HepG2 (cell line): ENCODE measurements at regions not wholly inside any gene's neighbourhood (a gene's known extent, or its start where the extent isn't known, plus 50 kb on each side); places are given as distances from the start of the nearest gene placed in this dataset.

Experiments used
- CTCF ChIP-seq: sonication (generic); formaldehyde crosslinking; IDR thresholded peaks from 2 replicates; pipeline ENCODE4 v1.5.0; 2020; ENCODE audit warnings: mild to moderate bottlenecking, missing genetic modification reagents, moderate library complexity
- HNF4A ChIP-seq: sonication (generic); formaldehyde crosslinking; IDR thresholded peaks from 2 replicates; pipeline ENCODE4 v1.4.0; 2020; ENCODE audit warnings: missing genetic modification reagents
- LCORL ChIP-seq, 2 experiments: fragments of 450-650 bp in 1 of 2; sonication (generic) in 1 of 2; formaldehyde crosslinking in 1 of 2; IDR thresholded peaks; 2 replicates each; pipeline versions ENCODE4 v1.5.0 to v1.6.1; 2017 to 2020; ENCODE audit warnings: antibody characterized with exemption in 1 of 2, missing genetic modification reagents in 1 of 2
- MIXL1 ChIP-seq: IDR thresholded peaks from 2 replicates; pipeline ENCODE4 v1.6.1; 2016
- SOX6 ChIP-seq, 2 experiments: fragments of 450-650 bp in 1 of 2; sonication (generic) in 1 of 2; formaldehyde crosslinking in 1 of 2; IDR thresholded peaks; 2 replicates each; pipeline versions ENCODE4 v1.4.0 to v1.6.1; 2017 to 2020; ENCODE audit warnings: antibody characterized with exemption in 1 of 2, mild to moderate bottlenecking in 1 of 2, missing genetic modification reagents in 1 of 2
- ZNF33A ChIP-seq: sonication (generic); formaldehyde crosslinking; IDR thresholded peaks from 2 replicates; pipeline ENCODE4 v1.5.1; 2020; ENCODE audit warnings: missing genetic modification reagents, mild to moderate bottlenecking, moderate library complexity, borderline replicate concordance
- ZNF646 ChIP-seq: sonication (generic); formaldehyde crosslinking; IDR thresholded peaks from 2 replicates; pipeline ENCODE4 v1.9.0; 2021; ENCODE audit warnings: mild to moderate bottlenecking, missing genetic modification reagents
- ZSCAN25 ChIP-seq: sonication (generic); formaldehyde crosslinking; IDR thresholded peaks from 2 replicates; pipeline ENCODE4 v1.8.0; 2022; ENCODE audit warnings: mild to moderate bottlenecking, missing genetic modification reagents
- TF ChIP-seq, protein P1 (sequence below): IDR thresholded peaks from 2 replicates; pipeline ENCODE4 v1.4.0; 2020; ENCODE audit warnings: mild to moderate bottlenecking, missing genetic modification reagents
- TF ChIP-seq, protein P2 (sequence below): sonication (generic); formaldehyde crosslinking; IDR thresholded peaks from 2 replicates; pipeline ENCODE4 v1.4.0; 2020; ENCODE audit warnings: mild to moderate bottlenecking, missing genetic modification reagents
- TF ChIP-seq, protein P3 (sequence below): sonication (generic); formaldehyde crosslinking; conservative IDR thresholded peaks from 2 replicates; pipeline ENCODE4 v1.4.0; 2020; ENCODE audit warnings: missing genetic modification reagents

DNA sequence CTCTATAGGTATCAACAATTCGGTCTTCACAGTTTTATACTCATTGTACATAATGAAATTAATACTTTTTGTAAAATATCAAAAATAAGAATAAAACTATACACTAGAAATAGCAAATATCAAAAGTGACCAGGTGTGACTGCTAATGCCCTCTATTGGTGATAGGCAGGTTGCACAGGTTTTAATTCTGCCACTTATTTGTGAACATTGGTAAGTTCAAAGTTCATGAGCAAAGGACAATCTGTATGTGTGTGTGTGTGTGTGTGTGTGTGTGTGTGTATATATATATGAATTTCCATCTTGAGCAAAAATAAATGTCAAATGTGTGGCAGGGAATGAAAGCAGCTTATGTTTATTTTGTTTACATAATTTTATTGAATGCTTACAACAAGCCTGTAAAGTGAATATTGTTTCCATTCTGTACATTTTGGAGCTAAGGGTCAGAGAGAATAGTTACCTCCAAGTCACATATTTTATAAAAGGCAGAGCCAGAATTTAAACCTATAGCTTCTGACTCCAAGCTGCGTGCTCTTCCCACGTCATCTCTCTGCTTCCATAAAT lies 537.4 kb downstream of the CPS1 start (continued):
- TF ChIP-seq ZNF646 (CRISPR knock-in tag), result 0 out of 2 replicates have a peak, but pooled peaks have one; percentile 60
- no peak for TF ChIP-seq ZSCAN25
- TF ChIP-seq LCORL (IDR thresholded peaks at IDR 0.05), result 0 out of 2 replicates have a peak, but pooled peaks have one; percentile 45
- no peak for TF ChIP-seq LCORL (CRISPR knock-in tag; IDR thresholded peaks at IDR 0.05)
- TF ChIP-seq HNF4A (CRISPR knock-in tag), result peak; percentile 85
- TF ChIP-seq ZNF33A, result no peak
- TF ChIP-seq SOX6 (IDR thresholded peaks at IDR 0.05), result no peak
- peak; percentile 13; the same call in 1 of the 2 replicates for TF ChIP-seq SOX6 (CRISPR knock-in tag; IDR thresholded peaks at IDR 0.05)
- 0 out of 2 replicates have a peak, but pooled peaks have one; percentile 21 for TF ChIP-seq MIXL1 (CRISPR knock-in tag)
- TF ChIP-seq, protein P1, sequence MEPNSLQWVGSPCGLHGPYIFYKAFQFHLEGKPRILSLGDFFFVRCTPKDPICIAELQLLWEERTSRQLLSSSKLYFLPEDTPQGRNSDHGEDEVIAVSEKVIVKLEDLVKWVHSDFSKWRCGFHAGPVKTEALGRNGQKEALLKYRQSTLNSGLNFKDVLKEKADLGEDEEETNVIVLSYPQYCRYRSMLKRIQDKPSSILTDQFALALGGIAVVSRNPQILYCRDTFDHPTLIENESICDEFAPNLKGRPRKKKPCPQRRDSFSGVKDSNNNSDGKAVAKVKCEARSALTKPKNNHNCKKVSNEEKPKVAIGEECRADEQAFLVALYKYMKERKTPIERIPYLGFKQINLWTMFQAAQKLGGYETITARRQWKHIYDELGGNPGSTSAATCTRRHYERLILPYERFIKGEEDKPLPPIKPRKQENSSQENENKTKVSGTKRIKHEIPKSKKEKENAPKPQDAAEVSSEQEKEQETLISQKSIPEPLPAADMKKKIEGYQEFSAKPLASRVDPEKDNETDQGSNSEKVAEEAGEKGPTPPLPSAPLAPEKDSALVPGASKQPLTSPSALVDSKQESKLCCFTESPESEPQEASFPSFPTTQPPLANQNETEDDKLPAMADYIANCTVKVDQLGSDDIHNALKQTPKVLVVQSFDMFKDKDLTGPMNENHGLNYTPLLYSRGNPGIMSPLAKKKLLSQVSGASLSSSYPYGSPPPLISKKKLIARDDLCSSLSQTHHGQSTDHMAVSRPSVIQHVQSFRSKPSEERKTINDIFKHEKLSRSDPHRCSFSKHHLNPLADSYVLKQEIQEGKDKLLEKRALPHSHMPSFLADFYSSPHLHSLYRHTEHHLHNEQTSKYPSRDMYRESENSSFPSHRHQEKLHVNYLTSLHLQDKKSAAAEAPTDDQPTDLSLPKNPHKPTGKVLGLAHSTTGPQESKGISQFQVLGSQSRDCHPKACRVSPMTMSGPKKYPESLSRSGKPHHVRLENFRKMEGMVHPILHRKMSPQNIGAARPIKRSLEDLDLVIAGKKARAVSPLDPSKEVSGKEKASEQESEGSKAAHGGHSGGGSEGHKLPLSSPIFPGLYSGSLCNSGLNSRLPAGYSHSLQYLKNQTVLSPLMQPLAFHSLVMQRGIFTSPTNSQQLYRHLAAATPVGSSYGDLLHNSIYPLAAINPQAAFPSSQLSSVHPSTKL (CRISPR knock-in tag), result peak; percentile 39; the same call in 1 of the 2 replicates
- TF ChIP-seq, protein P2, sequence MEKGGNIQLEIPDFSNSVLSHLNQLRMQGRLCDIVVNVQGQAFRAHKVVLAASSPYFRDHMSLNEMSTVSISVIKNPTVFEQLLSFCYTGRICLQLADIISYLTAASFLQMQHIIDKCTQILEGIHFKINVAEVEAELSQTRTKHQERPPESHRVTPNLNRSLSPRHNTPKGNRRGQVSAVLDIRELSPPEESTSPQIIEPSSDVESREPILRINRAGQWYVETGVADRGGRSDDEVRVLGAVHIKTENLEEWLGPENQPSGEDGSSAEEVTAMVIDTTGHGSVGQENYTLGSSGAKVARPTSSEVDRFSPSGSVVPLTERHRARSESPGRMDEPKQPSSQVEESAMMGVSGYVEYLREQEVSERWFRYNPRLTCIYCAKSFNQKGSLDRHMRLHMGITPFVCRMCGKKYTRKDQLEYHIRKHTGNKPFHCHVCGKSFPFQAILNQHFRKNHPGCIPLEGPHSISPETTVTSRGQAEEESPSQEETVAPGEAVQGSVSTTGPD (CRISPR knock-in tag), result no peak
- TF ChIP-seq, protein P3, sequence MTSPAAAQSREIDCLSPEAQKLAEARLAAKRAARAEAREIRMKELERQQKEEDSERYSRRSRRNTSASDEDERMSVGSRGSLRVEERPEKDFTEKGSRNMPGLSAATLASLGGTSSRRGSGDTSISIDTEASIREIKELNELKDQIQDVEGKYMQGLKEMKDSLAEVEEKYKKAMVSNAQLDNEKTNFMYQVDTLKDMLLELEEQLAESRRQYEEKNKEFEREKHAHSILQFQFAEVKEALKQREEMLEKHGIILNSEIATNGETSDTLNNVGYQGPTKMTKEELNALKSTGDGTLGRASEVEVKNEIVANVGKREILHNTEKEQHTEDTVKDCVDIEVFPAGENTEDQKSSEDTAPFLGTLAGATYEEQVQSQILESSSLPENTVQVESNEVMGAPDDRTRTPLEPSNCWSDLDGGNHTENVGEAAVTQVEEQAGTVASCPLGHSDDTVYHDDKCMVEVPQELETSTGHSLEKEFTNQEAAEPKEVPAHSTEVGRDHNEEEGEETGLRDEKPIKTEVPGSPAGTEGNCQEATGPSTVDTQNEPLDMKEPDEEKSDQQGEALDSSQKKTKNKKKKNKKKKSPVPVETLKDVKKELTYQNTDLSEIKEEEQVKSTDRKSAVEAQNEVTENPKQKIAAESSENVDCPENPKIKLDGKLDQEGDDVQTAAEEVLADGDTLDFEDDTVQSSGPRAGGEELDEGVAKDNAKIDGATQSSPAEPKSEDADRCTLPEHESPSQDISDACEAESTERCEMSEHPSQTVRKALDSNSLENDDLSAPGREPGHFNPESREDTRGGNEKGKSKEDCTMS (CRISPR knock-in tag), result no peak
- peak; percentile 61 for TF ChIP-seq CTCF (CRISPR knock-in tag)
